PC-9 (cell line): ENCODE measurements at regions not wholly inside any gene's neighbourhood (a gene's known extent, or its start where the extent isn't known, plus 50 kb on each side); places are given as distances from the start of the nearest gene placed in this dataset.
A peak's percentile ranks its signal among the peaks of the same experiment; 100 is the strongest.
"Not testable (repeated sequence)": the region's sequence is repeated elsewhere in the genome, so short reads cannot be mapped to it uniquely, and the experiment has no call there.

Experiments used
- BruUV-seq: library from RNA; stranded (reverse); fragments of 400-500 nt; replicated peaks from 2 replicates; lab custom pipeline; 2021; lab: Mats Ljungman, UMichigan
- CTCF ChIA-PET: fragments of 300-600 bp; sonication (Branson Sonifier 250); formaldehyde crosslinking; loops from one replicate; lab custom pipeline; 2022; ENCODE audit warnings: antibody characterized with exemption; lab: Charles Lee
- POLR2A ChIA-PET: fragments of 300-600 bp; sonication (Branson Sonifier 250); formaldehyde crosslinking; loops from one replicate; lab custom pipeline; 2022; ENCODE audit warnings: antibody characterized with exemption; ENCODE audit not compliant: unreplicated experiment; lab: Charles Lee
- DNase-seq, 2 experiments: peaks; one replicate each; pipeline versions ENCODE4 v3.0.0 to v3.0.0-alpha.2; 2015 to 2022; ENCODE audit warnings: mixed read lengths in 1 of 2
- H2AFZ ChIP-seq: fragments of 200-600 bp; sonication (generic); 2 replicates; pipeline ENCODE4 v1.8.1; 2017; ENCODE audit warnings: antibody characterized with exemption
- H3F3A ChIP-seq: fragments of 200-600 bp; sonication (generic); 2 replicates; pipeline ENCODE4 v1.8.1; 2017; ENCODE audit warnings: antibody characterized with exemption, mild to moderate bottlenecking, low read depth; ENCODE audit not compliant: insufficient read depth
- H3K27ac ChIP-seq: fragments of 200-600 bp; sonication (generic); 2 replicates; pipeline ENCODE4 v1.6.1; 2016; ENCODE audit warnings: mixed run types
- H3K27me3 ChIP-seq: fragments of 200-600 bp; sonication (generic); 2 replicates; pipeline ENCODE4 v1.6.1; 2016; ENCODE audit warnings: low read depth, mixed run types; ENCODE audit not compliant: insufficient read depth
- H3K36me3 ChIP-seq: fragments of 200-600 bp; sonication (generic); 2 replicates; pipeline ENCODE4 v1.6.1; 2016; ENCODE audit warnings: low read depth, mixed run types
- H3K4me1 ChIP-seq: fragments of 200-600 bp; sonication (generic); replicated peaks from 2 replicates; pipeline ENCODE4 v1.6.1; 2016; ENCODE audit warnings: mixed run types; ENCODE audit not compliant: insufficient read depth
- H3K4me2 ChIP-seq: fragments of 200-600 bp; sonication (generic); 2 replicates; pipeline ENCODE4 v1.6.1; 2017; ENCODE audit warnings: mixed run types
- H3K4me3 ChIP-seq: fragments of 200-600 bp; sonication (generic); 2 replicates; pipeline ENCODE4 v1.6.1; 2016; ENCODE audit warnings: mixed run types
- H3K79me2 ChIP-seq: fragments of 200-600 bp; sonication (generic); 2 replicates; pipeline ENCODE4 v1.6.1; 2017; ENCODE audit warnings: low read depth, mixed run types
- H3K9me2 ChIP-seq: fragments of 200-600 bp; sonication (generic); 2 replicates; pipeline ENCODE4 v1.8.1; 2017; ENCODE audit warnings: mild to moderate bottlenecking; ENCODE audit not compliant: insufficient read depth
- H3K9me3 ChIP-seq: fragments of 200-600 bp; sonication (generic); 2 replicates; pipeline ENCODE4 v1.8.1; 2016; ENCODE audit warnings: low read depth; ENCODE audit not compliant: insufficient read depth
- H4K20me1 ChIP-seq: fragments of 200-600 bp; sonication (generic); 2 replicates; pipeline ENCODE4 v1.8.1; 2017; ENCODE audit not compliant: insufficient read depth
- CTCF ChIP-seq: fragments of 200-600 bp; sonication (generic); conservative IDR thresholded peaks from 2 replicates; pipeline ENCODE4 v1.6.1; 2017; ENCODE audit warnings: mixed run types, antibody characterized with exemption, mild to moderate bottlenecking, moderate library complexity
- EZH2 ChIP-seq: fragments of 200-600 bp; sonication (generic); IDR thresholded peaks from 2 replicates; pipeline ENCODE4 v1.8.0; 2017; ENCODE audit warnings: antibody characterized with exemption, low read depth
- intact Hi-C: fragments of 100-400 bp; cut with micrococcal nuclease; formaldehyde crosslinking; loops from one replicate; pipeline ENCODE4 v1.10.0; 2022; ENCODE audit not compliant: unreplicated experiment

- no peaks in the 10 kb centered on the region for H3K79me2 ChIP-seq
- TF ChIP-seq EZH2 (no peak), CTCF (no peak)
- no peak overlapping the region for H2AFZ ChIP-seq
- H3K9me3 ChIP-seq, result no peaks in the 10 kb centered on the region; the same call in 1 of the 2 replicates
- ChIA-PET CTCF (no interaction called here), POLR2A (no interaction called here)
- DNase-seq, result no peak
- no peaks in the 10 kb centered on the region for H3K27me3 ChIP-seq
- H3K4me1 ChIP-seq, result 0 out of 2 replicates have a peak, but pooled peaks cover 2% of the 10 kb centered on the region
- H3K27ac ChIP-seq, result no peak overlapping the region
- H3K4me2 ChIP-seq, result no peak overlapping the region
- H3K4me3 ChIP-seq, result no peak overlapping the region
- no peaks in the 10 kb centered on the region for H3K9me2 ChIP-seq
- intact Hi-C loops, result no loop called here
- no TSS peak for BruUV-seq
- H4K20me1 ChIP-seq, result no peaks in the 10 kb centered on the region
- no peaks in the 10 kb centered on the region for H3K36me3 ChIP-seq
- H3F3A ChIP-seq, result no peaks in the 10 kb centered on the region
Observed at GRCh38 chr14:65173973-65174693, 71.8 kb upstream of the MAX start.

- Histone ChIP-seq H3K4me3 (no peak overlapping the region), H3K27me3 (no peaks in the 10 kb centered on the region), H2AFZ (no peak overlapping the region), H3K27ac (no peak overlapping the region), H3K9me3 (no peaks in the 10 kb centered on the region; the same call in 1 of the 2 replicates), H3K4me1 (peaks cover 8% of the 10 kb centered on the region), H3F3A (peaks cover 5% of the 10 kb centered on the region; the same call in 1 of the 2 replicates), H3K9me2 (no peaks in the 10 kb centered on the region), H3K36me3 (no peaks in the 10 kb centered on the region), H4K20me1 (no peaks in the 10 kb centered on the region), H3K79me2 (no peaks in the 10 kb centered on the region), H3K4me2 (no peak overlapping the region)
- TF ChIP-seq EZH2 (no peak), CTCF (no peak)
- CTCF ChIA-PET, result no interaction called here
- no TSS peak for BruUV-seq
- DNase-seq, result no peak
- intact Hi-C loops, result no loop called here
- POLR2A ChIA-PET, result interaction anchor here (0.7 kb wide), 1 partner anchor 44 kb away, joined by 5 read pairs; no protein-coding TSS in a partner anchor
Observed at GRCh38 chr14:65174783-65175182, 72.5 kb upstream of the MAX start.

GRCh38 chr14:65177551-65177950 is 75.2 kb upstream of the MAX start:
- Histone ChIP-seq H3K4me1 (peaks cover 18% of the 10 kb centered on the region), H3K4me3 (no peak overlapping the region), H3K27ac (no peak overlapping the region), H3K4me2 (no peak overlapping the region), H4K20me1 (no peaks in the 10 kb centered on the region), H3K79me2 (no peaks in the 10 kb centered on the region), H3K36me3 (no peaks in the 10 kb centered on the region), H3F3A (peaks cover 16% of the 10 kb centered on the region; the same call in 1 of the 2 replicates), H2AFZ (no peak overlapping the region), H3K9me3 (peaks cover 11% of the 10 kb centered on the region; the same call in 1 of the 2 replicates), H3K27me3 (no peaks in the 10 kb centered on the region), H3K9me2 (no peaks in the 10 kb centered on the region)
- intact Hi-C loops, result no loop called here
- ChIA-PET POLR2A (interaction anchor here (0.5 kb wide), 1 partner anchor 50 kb away, joined by 3 read pairs; no protein-coding TSS in a partner anchor), CTCF (no interaction called here)
- BruUV-seq, result no TSS peak
- DNase-seq, result no peak
- TF ChIP-seq EZH2 (no peak), CTCF (no peak)

- H3K79me2 ChIP-seq, H3K27me3 ChIP-seq, H4K20me1 ChIP-seq, H3K4me2 ChIP-seq, BruUV-seq, H3K9me2 ChIP-seq, POLR2A ChIA-PET, H2AFZ ChIP-seq, intact Hi-C loops, H3K4me3 ChIP-seq, DNase-seq, H3K36me3 ChIP-seq: not testable (repeated sequence)
- H3K9me3 ChIP-seq, result peaks cover 14% of the 10 kb centered on the region; the same call in 1 of the 2 replicates
- H3K27ac ChIP-seq, result peak overlapping the region; percentile 36
- H3F3A ChIP-seq, result peaks cover 16% of the 10 kb centered on the region; the same call in 1 of the 2 replicates
- CTCF ChIA-PET, result interaction anchor here (1.0 kb wide), 1 partner anchor 236 kb away, joined by 3 read pairs; no protein-coding TSS in a partner anchor
- H3K4me1 ChIP-seq, result peaks cover 24% of the 10 kb centered on the region
Observed at GRCh38 chr14:65179231-65179630, 76.9 kb upstream of the MAX start.
